KG1 (cell line): ENCODE measurements at regions not wholly inside any gene's neighbourhood (a gene's known extent, or its start where the extent isn't known, plus 50 kb on each side); places are given as distances from the start of the nearest gene placed in this dataset.
"Not testable (repeated sequence)": the region's sequence is repeated elsewhere in the genome, so short reads cannot be mapped to it uniquely, and the experiment has no call there.

ENCODE experiments used
- DNase-seq: peaks from one replicate; lab custom pipeline; 2025; lab: John Stamatoyannopoulos, UW

- DNase-seq, result no peak
Observed at GRCh38 chr9:135173066-135173465, 85.6 kb downstream of the OLFM1 start.

DNA sequence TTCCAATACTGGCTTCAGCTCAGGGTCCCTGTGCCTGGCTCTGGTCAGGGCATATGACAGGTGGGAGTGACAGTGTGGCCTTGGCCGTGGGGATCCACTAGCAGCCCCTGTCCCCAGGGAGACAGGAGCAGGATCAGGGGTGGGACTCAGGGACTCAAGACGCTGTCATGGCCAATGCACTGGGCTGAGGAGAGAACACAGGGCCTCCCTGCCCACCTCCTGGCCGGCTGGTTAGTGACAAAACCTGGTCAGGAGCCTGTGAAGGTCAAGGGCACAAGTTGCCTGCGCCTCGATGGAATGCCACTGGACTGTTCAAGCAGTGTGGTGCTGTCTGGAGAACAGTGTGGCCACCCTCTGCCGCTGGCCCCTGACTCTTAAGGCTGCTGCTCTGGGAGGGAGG, 86.8 kb downstream of the OLFM1 start:
- no peak for DNase-seq

GRCh38 chr9:135174981-135175380, 87.5 kb downstream of the OLFM1 start:
- no peak for DNase-seq

- DNase-seq, result no peak
Observed at GRCh38 chr9:135176284-135176683, 88.8 kb downstream of the OLFM1 start.

GRCh38 chr9:135177562-135177961, 90.1 kb downstream of the OLFM1 start:
- not testable (repeated sequence) for DNase-seq

- DNase-seq, result no peak
Observed at GRCh38 chr9:135178498-135178897, 91.0 kb downstream of the OLFM1 start.

DNA sequence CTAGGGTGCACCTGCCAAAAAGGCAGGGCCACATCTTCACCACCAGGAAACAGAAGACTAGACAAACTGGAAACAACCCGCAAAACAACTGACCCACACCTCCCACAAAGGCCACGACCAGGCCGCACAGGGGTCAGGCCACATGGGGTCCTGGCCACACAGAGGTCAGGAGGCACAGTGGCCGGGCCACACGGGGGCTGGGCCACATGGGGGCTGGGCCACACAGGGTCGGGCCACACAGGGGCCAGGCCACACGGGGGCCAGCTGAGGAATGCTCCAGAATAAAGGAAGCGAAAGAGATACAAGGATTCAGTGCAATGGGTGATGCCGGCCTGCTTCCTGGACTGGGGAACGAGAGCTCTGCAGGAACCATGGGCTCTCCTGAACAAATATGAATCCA, 91.6 kb downstream of the OLFM1 start:
- no peak for DNase-seq

DNA sequence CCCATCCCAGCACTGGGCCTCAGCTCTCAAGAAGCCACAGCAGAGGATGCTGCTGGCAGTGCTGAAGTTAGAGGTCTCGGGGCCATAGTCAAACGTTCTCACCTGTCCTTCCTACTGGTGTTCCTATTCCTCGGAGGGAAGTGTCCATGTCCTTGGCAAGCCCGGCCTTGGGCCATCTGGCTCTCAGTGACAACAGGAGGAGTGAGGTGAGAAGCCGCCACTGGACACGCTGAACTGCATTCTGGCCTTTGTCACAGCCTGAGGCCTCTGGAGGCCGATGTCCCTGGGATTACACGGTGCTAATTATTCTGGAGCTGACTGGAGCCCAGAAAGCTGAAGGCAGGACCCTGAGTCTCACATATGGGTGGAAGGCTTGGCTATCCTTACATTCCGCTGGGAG, 92.5 kb downstream of the OLFM1 start:
- DNase-seq, result no peak

GRCh38 chr9:135180586-135180985, 93.1 kb downstream of the OLFM1 start:
- DNase-seq, result no peak

GRCh38 chr9:135181336-135181735, 93.9 kb downstream of the OLFM1 start:
- DNase-seq, result no peak

DNA sequence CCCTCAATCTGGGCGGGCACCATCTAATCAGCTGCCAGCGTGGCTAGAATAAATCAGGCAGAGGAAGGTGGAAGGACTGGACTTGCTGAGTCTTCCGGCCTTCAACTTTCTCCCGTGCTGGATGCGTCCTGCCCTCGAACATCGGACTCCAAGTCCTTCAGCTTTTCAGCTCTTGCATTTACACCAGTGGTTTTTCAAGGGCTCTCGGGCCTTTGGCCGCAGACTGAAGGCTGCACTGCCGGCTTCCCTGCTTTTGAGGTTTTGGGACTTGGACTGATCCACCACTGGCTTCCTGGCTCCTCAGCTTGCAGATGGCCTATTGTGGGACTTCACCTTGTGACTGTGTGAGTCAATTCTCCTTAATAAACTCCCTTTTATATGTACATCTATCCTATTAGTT, 94.4 kb downstream of the OLFM1 start:
- not testable (repeated sequence) for DNase-seq

DNA sequence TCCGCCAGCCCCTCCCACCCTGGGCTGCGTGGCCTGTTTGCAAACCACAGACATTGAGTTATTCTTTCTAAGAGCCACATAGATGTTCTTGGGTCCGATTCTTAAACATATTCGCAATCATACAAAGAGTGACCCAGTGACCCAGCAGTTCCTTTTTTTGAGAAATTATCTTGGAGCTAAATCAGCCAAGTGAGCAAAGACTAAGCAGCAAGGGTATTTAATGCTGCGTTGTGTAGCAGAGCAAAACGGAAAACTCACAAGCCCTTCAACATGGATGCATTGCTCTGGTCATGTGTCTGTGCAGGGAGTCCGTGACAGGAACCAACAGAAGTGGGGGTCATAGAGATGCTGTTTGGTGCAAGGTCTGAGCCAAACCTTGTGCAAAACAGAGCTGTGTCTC, 95.6 kb downstream of the OLFM1 start:
- no peak for DNase-seq

DNA sequence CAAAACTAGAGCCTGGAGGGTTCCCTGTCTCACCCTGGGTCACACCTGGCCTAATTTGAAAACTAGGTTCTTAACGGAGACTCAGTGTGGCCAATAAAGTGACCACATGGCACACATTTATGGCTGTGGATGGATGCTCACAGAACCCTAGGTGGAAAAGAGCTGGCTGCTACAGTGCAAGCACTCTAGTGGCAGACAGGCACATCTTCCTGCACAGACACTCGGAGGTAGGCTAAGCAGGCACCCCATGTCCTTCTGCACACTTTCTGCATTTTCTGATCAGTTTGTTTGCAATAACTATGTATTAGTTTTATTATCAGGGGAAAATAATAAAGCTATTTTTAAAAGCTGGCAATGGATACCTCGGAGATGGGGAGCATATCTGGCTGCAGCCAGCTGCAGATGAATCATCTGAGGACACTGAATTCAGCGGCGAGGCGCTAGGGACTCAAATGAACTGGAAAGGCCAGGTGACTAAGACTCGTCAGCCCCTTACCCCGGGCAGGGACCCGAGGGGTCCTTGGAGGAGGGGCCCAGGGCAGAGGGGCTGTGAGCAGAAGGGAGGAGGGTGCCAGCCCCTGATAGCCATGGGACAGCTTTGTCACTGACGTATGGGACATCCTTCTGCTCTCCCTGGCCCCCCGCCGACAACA, 96.2 kb downstream of the OLFM1 start:
- DNase-seq, result no peak

- DNase-seq, result no peak
Observed at GRCh38 chr9:135184181-135185053, 96.9 kb downstream of the OLFM1 start.

GRCh38 chr9:135185060-135185459, 97.6 kb downstream of the OLFM1 start:
- DNase-seq, result no peak

DNA sequence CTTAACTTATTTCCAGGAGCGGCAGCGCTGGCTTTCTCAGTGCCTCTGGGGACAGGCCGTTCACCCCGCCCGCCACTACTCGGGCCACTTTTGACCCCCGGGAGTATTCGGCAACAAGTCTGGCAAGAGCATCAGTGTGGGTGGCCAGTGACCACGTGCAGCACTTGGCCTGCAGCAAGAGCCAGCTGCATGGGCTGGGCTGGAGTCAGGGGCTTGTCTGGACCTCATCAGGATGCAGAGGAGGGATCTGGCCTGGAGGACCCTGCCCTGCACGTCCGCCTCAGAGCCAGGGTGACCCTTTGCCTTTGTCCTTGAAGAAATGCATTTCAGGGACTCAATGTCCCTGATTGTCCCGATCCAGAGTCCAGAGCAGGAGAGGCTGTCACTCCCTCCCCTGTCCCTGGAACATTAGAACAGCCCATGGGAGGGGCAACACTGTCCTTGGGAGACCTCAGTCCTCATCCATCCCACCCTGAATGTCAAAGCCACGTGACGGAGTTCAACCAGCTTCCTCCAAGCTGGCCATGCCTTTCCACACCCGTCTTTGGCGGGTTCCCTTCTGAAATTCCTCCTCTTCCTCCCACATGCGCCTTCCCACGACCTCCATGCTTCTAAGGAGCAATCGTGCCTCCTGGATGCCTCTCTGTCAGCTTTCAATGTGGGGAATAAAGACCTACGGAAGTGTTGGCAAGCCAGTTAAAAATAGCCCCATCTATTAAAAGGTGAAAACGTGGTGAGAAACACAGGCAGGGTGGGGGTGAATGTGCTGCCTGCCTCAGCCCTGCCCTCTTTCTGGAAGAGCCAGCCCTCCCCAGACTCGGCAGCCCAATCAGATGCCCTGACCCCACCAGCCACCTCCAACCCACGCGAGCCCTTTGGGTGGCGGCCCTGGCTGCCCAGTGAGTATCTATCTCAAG, 99.0 kb downstream of the OLFM1 start:
- DNase-seq, result no peak

DNA sequence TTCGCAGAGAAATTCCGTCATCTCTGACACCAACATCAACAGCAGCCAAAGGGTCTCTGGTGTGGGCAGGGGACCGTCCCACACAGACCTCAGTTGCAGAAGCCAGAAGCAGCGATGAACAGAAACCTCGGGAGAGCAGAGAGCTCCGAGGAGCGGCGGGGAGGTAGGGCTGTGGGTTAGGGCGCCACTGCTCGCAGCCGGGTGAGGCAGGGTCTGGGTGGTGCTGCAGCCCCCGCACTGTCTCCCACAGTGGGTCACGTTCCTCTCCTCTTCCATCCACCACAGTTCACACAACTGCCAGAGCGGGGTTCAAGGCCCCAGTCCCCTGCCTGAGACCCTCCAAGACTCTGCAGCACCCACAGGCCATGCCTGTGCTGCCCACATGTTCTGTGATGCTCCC, 99.9 kb downstream of the OLFM1 start:
- DNase-seq, result no peak

GRCh38 chr9:135188681-135189151, 101.2 kb downstream of the OLFM1 start:
- DNase-seq, result no peak

DNA sequence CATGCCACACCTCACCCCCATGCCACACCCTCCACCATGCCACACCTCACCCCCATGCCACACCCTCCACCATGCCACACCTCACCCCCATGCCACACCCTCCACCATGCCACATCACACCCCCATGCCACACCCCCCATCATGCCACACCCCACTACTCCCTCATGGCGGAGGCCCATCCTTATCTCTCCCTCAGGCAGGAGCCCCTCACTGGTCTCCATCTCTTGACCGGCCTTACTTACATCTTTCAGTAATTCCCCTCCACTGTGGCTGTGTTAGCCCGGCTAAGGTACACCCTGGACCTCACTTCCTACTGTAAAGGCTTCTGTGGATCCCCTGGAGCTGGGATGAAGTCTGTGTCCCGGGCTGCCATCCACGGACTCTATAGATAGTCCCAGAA, 102.0 kb downstream of the OLFM1 start:
- DNase-seq, result no peak

GRCh38 chr9:135190789-135191577, 103.5 kb downstream of the OLFM1 start:
- DNase-seq, result no peak

DNA sequence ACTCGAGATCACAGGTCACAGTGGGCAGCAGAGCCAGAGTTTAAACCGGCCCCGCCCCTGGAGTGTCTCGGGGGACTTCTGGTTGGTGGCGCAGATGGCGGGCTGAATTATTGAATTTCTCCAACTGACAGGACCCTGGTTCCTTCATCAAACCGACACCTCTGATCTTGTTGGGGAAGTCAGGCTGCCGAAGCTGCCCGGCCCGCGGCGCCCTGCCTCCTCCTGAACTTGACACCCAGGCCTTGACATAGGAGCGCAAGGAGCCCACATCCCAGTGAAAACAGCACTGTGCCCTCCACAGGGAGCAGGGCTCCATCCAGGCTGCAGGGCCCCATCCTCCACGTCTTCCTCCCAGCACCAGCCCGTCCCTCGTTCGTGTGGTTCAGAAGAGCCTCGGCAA, 105.2 kb downstream of the OLFM1 start:
- no peak for DNase-seq

DNA sequence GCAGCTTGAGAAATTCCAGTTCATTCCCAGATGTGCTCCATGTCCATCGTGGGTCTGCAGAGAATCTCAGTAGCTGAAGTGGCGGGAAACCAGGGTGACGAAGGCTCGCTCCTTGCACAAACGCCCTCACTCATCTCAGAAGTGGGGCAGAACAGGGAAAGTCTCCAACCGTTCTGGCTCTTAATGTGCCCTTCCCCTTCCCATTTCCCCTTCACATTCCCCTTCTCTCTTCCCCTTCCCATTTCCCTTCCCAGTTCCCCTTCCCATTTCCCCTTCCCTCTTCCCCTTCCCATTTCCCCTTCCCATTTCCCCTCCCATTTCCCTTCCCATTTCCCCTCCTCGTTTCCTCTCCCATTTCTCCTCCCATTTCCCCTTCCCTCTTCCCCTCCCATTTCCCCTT, 108.5 kb downstream of the OLFM1 start:
- DNase-seq, result not testable (repeated sequence)
